Loucy (cell line): ENCODE measurements at regions not wholly inside any gene's neighbourhood (a gene's known extent, or its start where the extent isn't known, plus 50 kb on each side); places are given as distances from the start of the nearest gene placed in this dataset.

ENCODE experiments used
- H2AFZ ChIP-seq: fragments of 200-600 bp; sonication (generic); 2 replicates; pipeline ENCODE4 v1.6.0; 2016; ENCODE audit warnings: antibody characterized with exemption, mild to moderate bottlenecking, low read length, moderate library complexity
- H3F3A ChIP-seq: fragments of 200-600 bp; 2 replicates; pipeline ENCODE4 v1.6.0; 2016; ENCODE audit warnings: antibody characterized with exemption, low read depth, mild to moderate bottlenecking
- H3K27me3 ChIP-seq: fragments of 200-600 bp; sonication (generic); 2 replicates; pipeline ENCODE4 v1.6.1; 2014; ENCODE audit warnings: low read length, mild to moderate bottlenecking; ENCODE audit not compliant: insufficient read depth, poor library complexity, severe bottlenecking
- H3K36me3 ChIP-seq: fragments of 200-600 bp; sonication (generic); 2 replicates; pipeline ENCODE4 v1.6.1; 2016; ENCODE audit warnings: low read length; ENCODE audit not compliant: insufficient read depth
- H3K4me1 ChIP-seq: fragments of 200-600 bp; sonication (generic); 2 replicates; pipeline ENCODE4 v1.5.1; 2014; ENCODE audit warnings: low read length, mild to moderate bottlenecking; ENCODE audit not compliant: insufficient read depth, poor library complexity, severe bottlenecking
- H3K4me2 ChIP-seq: fragments of 200-600 bp; sonication (generic); 2 replicates; pipeline ENCODE4 v1.6.0; 2014; ENCODE audit warnings: antibody characterized with exemption, low read length, low read depth, mild to moderate bottlenecking; ENCODE audit not compliant: poor library complexity, severe bottlenecking
- H3K4me3 ChIP-seq: fragments of 200-600 bp; sonication (generic); 2 replicates; pipeline ENCODE4 v1.5.1; 2014; ENCODE audit warnings: low read length, mild to moderate bottlenecking, mixed read lengths; ENCODE audit not compliant: poor library complexity, severe bottlenecking
- H3K79me2 ChIP-seq: fragments of 200-600 bp; sonication (generic); 2 replicates; pipeline ENCODE4 v1.6.1; 2014; ENCODE audit warnings: low read length; ENCODE audit not compliant: insufficient read depth
- H3K9ac ChIP-seq: fragments of 200-600 bp; sonication (generic); 2 replicates; pipeline ENCODE4 v1.6.0; 2014; ENCODE audit warnings: mild to moderate bottlenecking, low read depth, low read length, moderate library complexity; ENCODE audit not compliant: poor library complexity, severe bottlenecking
- H3K9me2 ChIP-seq: fragments of 200-600 bp; sonication (generic); replicated peaks from 2 replicates; pipeline ENCODE4 v1.6.1; 2016; ENCODE audit warnings: low read depth, low read length, mixed read lengths
- H3K9me3 ChIP-seq: fragments of 200-600 bp; sonication (generic); 2 replicates; pipeline ENCODE4 v1.6.1; 2014; ENCODE audit warnings: mild to moderate bottlenecking, antibody characterized with exemption, low read length, low read depth; ENCODE audit not compliant: insufficient read depth
- H4K20me1 ChIP-seq: fragments of 200-600 bp; sonication (generic); 2 replicates; pipeline ENCODE4 v1.6.0; 2014; ENCODE audit warnings: antibody characterized with exemption, low read length, mild to moderate bottlenecking; ENCODE audit not compliant: insufficient read depth, poor library complexity, severe bottlenecking
- CTCF ChIP-seq: fragments of 200-600 bp; sonication (generic); conservative IDR thresholded peaks from 2 replicates; pipeline ENCODE4 v1.5.1; 2014; ENCODE audit warnings: mild to moderate bottlenecking, antibody characterized with exemption, low read length
- EZH2phosphoT487 ChIP-seq: fragments of 200-600 bp; IDR thresholded peaks from 2 replicates; pipeline ENCODE4 v1.6.1; 2018; ENCODE audit warnings: antibody characterized with exemption, mild to moderate bottlenecking, moderate library complexity, borderline replicate concordance

DNA sequence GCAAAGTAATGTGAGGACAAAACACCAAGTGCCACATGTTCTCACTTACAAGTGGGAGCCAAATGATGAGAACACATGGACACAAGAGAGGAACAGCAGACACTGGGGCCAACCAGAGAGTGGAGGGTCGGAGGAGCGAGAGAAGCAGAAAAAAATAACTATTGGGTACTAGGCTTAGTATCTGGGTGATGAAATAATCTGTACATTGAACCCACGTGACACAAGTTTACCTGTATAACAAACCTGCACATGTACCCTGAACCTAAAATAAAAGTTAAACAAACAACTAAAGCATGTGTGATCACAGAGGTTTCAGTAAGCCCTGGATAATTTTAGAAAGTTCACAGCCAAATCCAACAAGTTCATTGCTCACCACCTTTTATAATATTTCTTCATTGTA, 160.1 kb downstream of the TENT4A start:
- Histone ChIP-seq H2AFZ (no peak overlapping the region), H3K9me3 (no peaks in the 10 kb centered on the region), H3K79me2 (no peaks in the 10 kb centered on the region), H3K9me2 (no peaks in the 10 kb centered on the region), H3F3A (no peaks in the 10 kb centered on the region), H3K36me3 (no peaks in the 10 kb centered on the region), H3K27me3 (no peaks in the 10 kb centered on the region), H3K9ac (no peak overlapping the region), H3K4me3 (no peak overlapping the region), H3K4me2 (no peak overlapping the region), H4K20me1 (no peaks in the 10 kb centered on the region), H3K4me1 (no peaks in the 10 kb centered on the region)
- TF ChIP-seq CTCF (no peak), EZH2phosphoT487 (no peak)

DNA sequence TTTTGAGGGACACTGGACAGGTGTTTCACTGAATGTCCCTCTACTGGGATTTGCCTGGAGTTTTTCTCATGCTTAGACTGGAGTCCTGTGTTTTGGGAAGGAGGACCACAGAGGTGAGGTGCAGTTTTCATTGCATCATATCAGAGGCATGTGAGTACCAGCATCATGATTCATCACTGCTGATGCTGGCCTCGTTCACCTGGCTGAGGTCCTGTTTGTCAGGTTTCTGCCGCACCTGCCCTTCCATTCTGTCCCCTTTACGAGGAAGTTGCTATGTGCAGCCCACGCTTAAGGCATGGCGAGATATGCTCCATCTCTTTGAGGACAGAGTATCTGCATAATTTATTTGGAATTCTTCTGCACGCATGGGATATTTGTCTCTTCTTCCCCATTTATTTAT, 162.1 kb downstream of the TENT4A start:
- no peak overlapping the region for H3K4me2 ChIP-seq
- H4K20me1 ChIP-seq: no peaks in the 10 kb centered on the region
- no peaks in the 10 kb centered on the region for H3K27me3 ChIP-seq
- no peaks in the 10 kb centered on the region for H3K36me3 ChIP-seq
- H3K4me3 ChIP-seq: no peak overlapping the region
- no peaks in the 10 kb centered on the region for H3F3A ChIP-seq
- H3K9me3 ChIP-seq: 0 out of 2 replicates have a peak, but pooled peaks cover 4% of the 10 kb centered on the region
- H2AFZ ChIP-seq: no peak overlapping the region
- no peaks in the 10 kb centered on the region for H3K79me2 ChIP-seq
- TF ChIP-seq CTCF (no peak), EZH2phosphoT487 (no peak)
- no peaks in the 10 kb centered on the region for H3K4me1 ChIP-seq
- H3K9me2 ChIP-seq: no peaks in the 10 kb centered on the region
- H3K9ac ChIP-seq: no peak overlapping the region

GRCh38 chr5:6877986-6878828, 165.0 kb downstream of the TENT4A start:
- H3K36me3 ChIP-seq: no peaks in the 10 kb centered on the region
- no peaks in the 10 kb centered on the region for H3K9me2 ChIP-seq
- H3K4me3 ChIP-seq: no peak overlapping the region
- H3K9ac ChIP-seq: no peak overlapping the region
- TF ChIP-seq EZH2phosphoT487 (no peak), CTCF (no peak)
- H4K20me1 ChIP-seq: no peaks in the 10 kb centered on the region
- H3F3A ChIP-seq: no peaks in the 10 kb centered on the region
- no peaks in the 10 kb centered on the region for H3K27me3 ChIP-seq
- H3K4me2 ChIP-seq: no peak overlapping the region
- no peaks in the 10 kb centered on the region for H3K79me2 ChIP-seq
- no peak overlapping the region for H2AFZ ChIP-seq
- H3K4me1 ChIP-seq: no peaks in the 10 kb centered on the region
- H3K9me3 ChIP-seq: 0 out of 2 replicates have a peak, but pooled peaks cover 4% of the 10 kb centered on the region
